HG03097 (cell line): ENCODE measurements at regions not wholly inside any gene's neighbourhood (a gene's known extent, or its start where the extent isn't known, plus 50 kb on each side); places are given as distances from the start of the nearest gene placed in this dataset.

ENCODE experiments used
- ATAC-seq: cut with Tn5 transposase; IDR thresholded peaks from one replicate; pipeline ENCODE4 v1.9.1; 2021; ENCODE audit not compliant: unreplicated experiment, low FRiP score

DNA sequence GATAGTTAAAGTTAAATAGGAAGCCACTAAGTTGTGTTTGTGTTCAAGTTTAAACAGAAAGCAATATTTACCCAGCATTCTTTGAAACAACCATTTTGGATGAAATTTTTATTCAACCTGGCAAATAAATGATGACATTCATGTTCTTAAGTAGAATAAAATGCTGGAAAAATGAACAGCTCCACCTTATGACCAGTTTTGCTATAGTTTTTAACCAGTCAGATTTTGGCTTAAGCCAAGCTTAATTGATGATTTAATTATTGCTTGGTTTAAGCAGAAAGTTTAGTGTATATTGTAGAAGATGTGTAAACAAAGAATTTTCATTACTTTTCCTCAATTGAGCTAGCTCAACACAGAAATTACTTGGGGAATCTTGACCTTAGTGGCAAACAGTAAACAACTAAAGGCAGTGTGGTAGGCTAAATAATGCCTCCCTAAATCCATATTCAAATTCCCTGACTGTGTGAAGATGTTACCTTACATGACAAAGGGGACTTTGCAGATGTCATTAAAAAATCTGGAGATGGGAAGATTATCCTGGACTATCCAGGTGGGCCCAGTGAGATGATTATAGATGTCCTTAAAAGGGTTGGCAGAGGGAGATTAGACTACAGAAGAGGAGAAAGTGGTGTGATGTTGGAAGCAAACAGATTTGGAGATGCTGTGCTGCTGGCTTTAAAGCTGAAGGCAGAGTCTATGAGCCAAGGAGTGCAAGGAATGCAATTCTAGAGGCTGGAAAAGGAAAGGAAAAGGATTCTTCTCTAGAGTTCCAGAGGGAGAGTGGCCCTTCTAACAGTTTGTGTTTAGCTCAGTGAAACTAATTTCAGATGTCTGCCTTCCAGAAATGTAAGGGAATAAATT, 448.6 kb upstream of the GOLIM4 start:
- ATAC-seq: no peak

DNA sequence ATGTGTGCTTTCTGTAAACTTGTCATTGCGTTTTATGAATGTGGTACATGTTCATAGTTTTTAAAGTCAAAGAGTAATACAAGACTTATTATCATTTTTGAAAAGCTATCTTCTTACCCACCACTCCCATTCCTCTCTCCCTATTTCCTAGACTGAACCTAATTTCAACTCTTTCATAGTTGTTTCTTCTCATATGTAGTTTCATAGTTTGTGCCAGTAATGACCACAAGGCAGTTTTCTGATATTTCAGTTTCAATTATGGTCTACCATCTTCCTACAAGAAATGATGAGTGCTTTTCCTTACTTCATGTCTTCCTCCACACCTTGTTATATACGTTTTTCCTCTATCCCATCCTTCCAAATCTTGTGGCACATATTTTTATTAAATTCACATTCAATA, 445.0 kb upstream of the GOLIM4 start:
- no peak for ATAC-seq

DNA sequence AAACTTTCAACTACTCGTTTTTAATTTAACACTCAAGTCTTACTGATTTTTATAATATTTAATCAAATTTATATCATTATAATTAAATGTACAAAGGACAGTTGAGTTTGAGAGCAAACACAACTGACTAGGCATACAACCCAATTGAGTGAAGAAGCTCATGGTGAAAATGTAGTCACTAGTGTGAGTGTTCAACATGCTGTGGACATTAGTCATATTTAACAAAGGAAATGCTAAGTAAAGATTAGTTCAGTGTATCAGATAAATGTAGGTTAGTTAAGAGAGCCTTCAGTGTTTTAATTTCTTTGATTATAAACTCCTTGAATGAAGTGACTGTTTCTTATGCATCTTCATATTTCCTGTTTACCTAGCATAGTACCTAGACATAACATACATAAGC, 444.2 kb upstream of the GOLIM4 start:
- no peak for ATAC-seq

DNA sequence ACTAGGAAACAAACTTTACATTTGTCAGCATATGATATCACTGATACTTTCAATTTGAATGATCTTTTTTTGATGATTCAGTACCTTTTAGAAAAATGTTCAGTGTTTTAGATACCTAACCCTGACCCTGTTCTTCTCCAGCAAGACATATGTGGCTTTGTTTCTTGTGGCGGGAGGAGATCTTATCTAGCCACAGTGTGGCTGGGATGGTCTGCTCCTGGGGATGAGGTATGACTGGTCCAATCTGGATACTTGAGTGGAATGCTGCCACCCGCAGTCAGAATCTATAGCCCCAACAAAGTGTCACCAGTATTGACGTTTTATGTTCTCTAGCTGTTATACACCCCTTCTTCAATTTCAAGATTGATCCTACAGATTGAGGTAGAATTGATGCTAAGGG, 439.0 kb upstream of the GOLIM4 start:
- no peak for ATAC-seq

DNA sequence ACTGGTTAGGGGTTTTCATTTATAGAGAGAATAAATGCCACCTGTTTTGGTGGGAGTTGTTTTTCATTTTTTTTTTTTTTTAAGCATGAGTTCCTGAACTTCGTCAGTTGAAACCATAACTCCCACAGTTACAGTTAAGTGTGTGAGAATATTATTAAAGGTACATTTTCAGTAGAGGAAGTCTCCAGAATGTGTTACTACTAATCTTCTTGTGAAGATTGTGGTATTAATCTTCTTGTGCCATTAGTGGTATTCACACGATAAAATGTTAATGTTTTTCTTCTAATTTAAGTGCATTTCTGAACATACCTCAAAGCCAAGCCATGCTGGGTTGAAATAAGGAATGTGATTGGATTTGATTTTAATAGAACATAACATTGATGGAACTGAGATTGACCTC, 437.9 kb upstream of the GOLIM4 start:
- no peak for ATAC-seq

DNA sequence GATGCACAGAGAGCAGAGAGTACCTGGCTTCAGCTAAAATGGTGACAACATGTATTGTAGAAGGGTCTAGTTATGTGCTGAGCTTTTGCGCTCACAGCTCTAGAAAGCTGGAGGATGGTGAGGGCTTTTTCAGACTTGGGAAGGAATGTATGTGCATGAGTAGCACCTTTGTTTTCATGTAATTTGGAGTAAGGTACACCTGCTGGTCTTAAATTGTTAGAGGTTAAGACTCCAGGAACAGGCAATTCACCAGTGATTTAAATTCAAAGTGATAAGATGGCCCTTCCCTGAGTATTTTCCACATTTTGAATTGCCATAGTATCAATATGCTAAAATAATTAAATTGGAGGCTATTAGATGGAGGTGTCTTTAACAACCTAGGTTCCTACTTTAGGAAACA, 436.4 kb upstream of the GOLIM4 start:
- no peak for ATAC-seq

DNA sequence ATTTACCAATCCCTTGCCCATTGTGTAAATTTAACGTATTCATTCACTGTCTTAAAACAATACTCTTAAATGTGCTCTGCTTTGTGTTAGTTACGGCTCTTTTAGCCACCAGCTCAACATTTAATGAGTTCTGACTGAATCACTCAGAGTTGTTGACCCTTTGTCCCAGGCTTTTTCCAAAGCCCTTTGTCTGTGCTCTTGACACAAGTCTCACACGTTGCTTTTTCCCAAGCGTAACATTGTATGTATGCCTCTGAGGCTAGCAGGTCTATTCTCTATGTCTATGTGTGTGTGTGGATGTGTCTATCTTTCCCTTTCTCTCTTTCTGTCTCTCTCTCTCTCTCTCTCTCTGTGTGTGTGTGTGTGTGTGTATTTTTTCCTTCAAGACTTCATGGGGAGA, 435.4 kb upstream of the GOLIM4 start:
- ATAC-seq: no peak

DNA sequence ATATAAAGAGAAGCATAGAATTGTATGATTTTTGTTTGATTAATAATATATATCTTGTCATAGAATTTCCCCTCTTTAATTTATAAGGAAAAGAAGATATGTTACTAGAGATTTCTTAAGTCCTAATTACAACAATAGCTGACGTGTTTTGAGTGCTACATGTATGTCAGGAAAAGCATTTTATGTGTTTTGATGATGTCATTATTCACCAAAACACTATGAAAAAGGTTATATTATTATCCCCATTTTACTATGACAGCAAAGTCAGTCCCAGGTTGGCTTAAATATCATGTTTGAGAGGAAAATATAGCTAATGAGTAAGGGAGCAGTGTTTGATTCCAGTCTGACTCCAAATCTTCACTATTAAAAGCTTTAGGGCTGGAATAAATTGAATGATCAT, 428.4 kb upstream of the GOLIM4 start:
- ATAC-seq: no peak

DNA sequence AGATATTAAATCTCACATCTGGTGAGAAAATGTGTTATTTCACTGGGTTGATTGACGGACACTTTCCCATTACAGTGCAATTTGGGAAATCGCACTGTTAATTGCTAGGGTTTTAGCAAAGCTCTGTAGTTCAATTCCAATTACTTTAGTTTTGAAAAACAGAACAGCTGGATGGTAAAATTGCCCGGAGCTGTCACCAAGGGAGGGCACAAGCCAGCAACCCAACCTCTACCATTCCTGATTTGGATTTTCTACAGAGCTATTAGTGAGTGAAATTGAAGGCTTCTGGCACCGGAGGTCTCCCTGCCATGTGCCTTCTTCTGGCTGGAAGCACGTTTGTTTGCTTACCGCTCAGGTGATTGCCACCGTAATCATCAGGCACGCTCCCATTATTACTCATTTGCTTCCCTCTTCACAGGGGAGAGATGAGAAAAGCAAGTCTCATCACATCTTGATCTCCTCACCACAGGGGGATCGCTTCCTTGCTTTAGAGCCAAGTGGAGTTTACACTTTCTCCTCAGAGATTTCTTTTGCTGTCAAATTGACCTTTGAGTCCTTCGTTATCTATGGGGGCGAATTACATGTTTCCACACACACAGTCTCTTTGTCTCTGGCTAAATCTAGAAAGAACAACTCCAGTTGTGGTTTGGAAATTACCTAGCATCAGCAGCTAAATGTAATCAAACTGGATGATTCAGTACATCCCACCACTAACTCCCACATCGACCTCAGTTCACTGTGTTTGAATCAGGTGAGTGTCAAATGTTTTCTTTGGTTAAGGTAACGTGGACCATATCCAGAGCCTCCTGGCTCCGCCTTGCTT, 421.7 kb upstream of the GOLIM4 start:
- no peak for ATAC-seq

DNA sequence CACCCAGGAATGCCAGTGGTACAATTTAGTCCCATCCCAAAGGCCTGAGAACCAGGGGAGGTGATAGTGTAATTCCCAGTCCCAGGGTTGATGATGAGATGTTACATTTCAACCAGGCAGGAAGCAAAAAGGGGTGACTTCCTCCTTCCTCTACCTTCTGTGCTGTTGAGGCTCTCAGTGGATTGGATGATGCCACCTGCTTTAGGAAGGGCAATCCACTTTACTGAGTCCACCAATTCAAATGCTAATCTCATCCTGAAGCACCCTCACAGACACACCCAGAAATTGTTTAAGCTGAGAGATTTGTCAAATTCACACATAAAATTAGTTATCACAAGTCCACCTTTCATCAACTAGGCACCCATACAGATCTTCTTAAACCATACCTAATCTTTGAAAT, 418.5 kb upstream of the GOLIM4 start:
- no peak for ATAC-seq

DNA sequence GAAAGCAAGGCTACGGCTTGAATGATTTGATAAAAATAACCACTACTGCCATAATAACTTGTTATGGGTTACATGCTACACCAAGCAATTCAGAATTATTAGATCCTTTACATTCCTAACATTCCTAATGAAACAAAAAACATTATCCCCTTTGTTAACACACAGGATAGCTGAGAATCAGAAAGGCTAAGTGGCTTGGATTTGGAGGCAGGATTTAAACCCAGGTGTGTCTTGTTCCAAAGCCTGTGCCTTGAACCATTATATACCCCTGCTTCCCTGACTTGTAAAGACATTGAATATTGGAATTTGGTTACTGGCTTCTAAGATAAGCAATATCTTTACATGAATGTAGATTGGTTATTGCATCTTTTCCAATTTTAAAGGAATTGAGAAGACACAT, 417.1 kb upstream of the GOLIM4 start:
- ATAC-seq: no peak

DNA sequence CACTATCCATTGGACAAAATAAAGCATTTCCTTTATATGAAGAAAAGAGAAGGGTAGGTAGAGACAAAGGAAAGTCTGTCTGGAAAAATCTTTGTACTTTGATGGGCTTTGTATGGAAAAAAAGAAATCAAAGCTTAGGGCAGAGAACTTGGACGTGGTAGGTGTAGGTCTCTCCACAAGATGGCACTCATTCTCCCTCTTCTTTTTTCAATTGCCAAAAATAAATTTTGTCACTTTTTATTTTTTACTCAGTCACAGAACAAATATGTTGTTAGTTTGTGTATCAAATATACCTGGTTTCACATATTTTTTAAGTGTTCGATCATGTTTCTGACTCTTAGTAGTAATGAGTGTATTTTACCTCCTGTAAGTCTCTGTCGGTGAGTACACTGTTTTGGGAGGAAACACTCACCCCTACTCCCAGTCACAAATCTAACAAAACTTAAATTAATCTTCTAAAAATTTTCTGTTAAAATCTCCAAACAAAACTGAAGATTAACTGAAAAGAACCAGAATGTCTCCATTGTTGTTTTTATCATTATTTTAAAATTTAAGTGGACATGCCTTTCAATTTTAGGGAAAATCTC, 415.8 kb upstream of the GOLIM4 start:
- no peak for ATAC-seq

DNA sequence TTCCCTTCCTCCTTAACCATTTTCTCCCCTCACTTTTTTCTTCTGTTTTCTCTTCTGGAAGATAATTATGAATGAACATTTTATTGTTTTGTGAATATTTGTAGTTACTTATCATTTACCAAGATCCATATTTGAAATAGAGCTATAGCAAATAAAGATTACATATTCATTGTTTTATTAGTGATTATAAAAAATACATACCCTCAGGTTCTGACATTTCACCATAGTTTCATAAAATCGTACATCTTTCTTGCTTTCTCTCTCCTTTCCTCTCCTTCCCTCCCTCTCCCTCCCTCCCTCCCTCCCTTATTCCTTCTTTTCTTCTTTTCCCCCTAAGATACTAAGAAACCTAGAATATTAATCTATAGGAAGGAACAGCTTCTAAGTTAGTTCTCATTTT, 410.9 kb upstream of the GOLIM4 start:
- ATAC-seq: no peak

DNA sequence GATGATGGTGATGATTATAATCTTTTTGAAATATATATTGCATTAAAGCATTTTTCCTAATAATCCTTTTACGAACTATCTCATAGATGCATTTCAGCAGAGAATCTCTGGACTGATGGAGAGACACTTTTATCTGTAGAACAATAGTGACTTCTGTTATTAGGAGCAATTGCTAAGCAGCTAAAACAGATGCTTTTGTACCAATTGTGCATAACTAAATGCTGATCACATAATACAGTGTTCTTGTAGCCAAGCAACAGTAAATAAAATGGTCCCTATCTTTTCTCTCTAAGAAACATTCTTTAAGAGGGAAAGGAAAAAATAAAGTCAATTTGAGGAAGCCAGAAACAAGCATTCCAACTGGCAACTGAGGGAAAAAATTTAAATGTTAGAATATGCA, 405.8 kb upstream of the GOLIM4 start:
- no peak for ATAC-seq

DNA sequence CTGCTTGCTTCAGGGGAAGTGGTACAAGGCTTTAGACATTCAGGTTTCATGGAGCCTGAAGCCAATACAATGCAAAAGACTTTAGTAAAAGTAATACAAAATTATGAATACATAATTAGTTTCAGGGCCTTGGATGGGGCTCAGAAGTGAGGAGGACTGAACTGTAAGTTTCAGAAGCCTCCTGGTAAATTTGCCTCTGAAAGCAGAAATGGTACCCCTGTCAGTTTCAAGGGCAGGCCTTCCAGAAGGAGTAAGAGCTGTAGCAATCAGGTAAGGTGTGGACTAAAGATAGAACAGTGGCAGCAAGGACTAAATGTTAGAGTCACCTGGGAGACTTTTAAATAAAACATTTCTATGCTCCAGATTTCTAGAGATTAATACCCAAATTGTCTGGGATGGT, 402.5 kb upstream of the GOLIM4 start:
- ATAC-seq: no peak

DNA sequence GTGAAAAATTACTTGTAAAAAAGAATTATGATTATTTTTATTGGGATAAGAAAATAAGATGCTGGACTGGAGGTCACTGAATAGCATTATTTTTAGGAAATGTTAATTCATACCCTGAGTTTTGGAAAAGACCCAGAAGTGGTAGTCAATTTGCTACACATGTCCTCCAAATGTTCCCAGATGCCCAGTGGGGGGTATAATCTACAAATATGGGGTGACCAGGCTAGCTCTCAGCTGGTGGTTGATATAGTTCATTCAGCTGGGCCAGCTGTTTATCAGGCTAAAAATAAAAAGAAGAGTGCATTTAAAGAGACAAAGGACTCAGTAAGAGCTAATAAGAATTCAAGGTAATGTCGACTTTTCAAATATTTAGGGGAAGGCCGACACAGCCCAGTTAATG, 402.0 kb upstream of the GOLIM4 start:
- no peak for ATAC-seq

DNA sequence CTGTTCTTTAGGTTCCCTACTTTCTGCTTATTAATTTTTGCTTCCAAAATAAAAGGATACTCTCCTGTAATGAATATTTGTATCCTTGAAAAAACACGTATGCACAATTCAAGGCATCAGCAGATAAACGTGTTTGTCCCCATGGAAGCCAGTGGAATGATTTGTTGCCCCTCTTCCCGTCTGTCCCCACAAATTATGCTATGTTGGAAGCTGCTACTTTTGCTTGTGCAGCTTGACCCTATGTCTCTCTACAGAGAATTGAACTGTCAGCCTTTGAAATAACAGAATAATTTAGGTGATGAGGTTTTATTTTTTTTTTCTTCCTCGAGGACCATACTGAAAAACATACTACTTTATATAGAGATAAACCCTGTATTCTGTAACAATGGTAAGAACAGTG, 401.5 kb upstream of the GOLIM4 start:
- no peak for ATAC-seq

DNA sequence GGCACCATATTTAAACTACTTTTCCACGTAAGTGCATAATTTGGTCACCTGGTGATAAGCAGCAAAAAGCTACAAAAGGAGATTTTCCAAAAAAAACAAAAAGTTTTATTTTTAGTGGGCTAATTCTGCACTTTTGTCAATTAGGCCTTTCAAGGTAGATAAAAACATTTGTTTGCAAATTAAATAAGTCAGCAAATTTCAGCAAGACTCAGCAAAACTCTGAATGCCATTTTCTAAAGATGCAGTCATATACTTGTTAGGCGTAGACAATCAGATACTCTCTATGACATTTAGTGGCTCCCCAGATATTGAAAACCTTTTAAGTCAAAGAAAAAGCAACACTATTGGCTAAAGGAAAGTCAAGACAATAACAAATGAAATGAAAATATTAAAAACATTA, 400.2 kb upstream of the GOLIM4 start:
- no peak for ATAC-seq

DNA sequence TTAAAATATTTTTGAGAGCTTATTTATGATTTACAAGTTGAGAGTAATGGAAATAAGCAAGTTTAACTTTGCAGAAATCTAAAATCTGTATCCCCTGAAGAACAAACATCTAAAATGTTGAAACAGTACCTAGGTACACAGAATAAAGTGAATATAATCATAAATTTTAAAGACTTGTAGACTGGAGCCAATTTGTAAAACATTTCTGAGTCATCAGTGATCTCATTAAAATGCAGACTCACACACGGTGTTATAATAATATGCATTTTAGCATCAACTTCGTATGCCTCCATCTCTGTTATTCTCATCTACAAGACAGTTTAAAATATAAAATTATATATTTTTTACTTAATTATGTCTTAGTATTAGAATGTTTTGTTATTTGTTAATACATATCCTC, 399.5 kb upstream of the GOLIM4 start:
- no peak for ATAC-seq

DNA sequence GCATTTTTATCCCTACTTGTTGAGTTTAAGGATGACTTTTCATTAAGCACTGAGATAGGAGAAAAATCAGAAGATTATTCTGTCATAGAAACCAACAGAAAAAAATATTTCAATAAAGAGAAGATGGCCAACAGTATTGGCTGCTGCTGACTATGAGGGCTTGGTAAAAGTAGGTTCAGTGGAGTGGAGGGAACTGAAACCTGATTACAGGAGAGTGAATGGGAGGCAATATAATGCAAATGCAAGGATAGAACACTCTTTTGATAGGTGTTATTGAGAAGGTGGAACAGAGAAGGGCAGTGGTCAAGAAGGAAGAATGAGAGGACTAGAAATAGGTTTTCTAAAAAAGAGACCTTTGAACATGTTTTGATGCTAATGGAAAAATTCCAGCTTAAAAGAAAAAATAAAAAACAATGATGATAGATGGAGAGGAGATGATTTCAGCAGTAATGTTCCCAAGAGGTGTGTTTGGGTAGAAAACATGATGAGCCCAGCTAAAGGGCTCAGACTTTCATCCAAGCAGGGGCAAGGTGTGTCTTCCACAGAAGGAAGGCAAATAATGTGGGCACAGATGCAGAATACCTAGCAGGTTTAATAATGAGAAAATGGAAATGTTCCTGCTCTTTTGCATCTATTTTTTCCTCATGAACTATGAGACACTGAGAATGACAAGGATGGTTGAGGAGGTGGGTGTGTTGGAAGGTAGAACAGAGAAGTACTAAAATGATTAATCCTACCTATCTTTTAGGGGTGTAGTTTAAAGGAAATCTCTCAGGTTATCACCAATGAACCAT, 397.9 kb upstream of the GOLIM4 start:
- ATAC-seq: no peak

DNA sequence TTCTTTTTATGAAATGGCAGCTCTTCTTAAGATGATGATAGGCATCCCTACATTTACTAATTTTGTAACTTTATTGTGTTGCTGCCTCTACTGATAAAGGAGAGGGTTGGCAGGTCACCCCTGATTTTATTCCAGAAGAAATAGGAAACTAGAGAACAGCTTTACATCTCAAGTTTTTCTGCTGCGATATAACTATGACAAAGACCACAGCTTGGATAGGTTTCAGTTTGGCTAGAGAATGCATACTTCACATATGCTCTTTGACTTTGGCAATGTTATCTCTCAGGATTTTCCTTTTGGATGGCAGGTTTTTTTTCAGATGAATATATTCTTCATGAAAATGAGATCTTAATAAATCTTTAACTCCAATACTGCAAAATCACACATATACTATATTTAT, 395.3 kb upstream of the GOLIM4 start:
- ATAC-seq: no peak
